ENCODE measurements at regions not wholly inside any gene's neighbourhood (a gene's known extent, or its start where the extent isn't known, plus 50 kb on each side); places are given as distances from the start of the nearest gene placed in this dataset.

DNA sequence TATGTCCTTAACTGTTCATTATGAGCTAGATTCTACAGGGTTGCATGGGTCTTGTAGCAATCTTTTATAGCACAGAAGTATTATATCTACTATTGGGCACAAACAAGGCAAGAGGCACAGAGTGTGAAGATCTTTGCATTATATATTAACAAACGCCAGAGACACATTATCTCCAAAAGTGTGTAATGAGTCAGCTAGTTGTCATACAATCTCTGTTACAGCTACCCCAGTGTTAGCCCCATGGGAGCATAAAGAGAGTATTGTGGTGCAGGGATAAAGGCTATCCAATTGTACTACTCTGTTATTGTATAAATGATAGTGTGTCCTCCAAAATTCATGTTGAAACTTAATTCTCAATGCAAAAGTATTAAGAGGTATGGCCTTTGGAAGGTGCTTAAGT is 148.4 kb upstream of the RIMS1 start:
- TF ChIP-seq, protein P1, sequence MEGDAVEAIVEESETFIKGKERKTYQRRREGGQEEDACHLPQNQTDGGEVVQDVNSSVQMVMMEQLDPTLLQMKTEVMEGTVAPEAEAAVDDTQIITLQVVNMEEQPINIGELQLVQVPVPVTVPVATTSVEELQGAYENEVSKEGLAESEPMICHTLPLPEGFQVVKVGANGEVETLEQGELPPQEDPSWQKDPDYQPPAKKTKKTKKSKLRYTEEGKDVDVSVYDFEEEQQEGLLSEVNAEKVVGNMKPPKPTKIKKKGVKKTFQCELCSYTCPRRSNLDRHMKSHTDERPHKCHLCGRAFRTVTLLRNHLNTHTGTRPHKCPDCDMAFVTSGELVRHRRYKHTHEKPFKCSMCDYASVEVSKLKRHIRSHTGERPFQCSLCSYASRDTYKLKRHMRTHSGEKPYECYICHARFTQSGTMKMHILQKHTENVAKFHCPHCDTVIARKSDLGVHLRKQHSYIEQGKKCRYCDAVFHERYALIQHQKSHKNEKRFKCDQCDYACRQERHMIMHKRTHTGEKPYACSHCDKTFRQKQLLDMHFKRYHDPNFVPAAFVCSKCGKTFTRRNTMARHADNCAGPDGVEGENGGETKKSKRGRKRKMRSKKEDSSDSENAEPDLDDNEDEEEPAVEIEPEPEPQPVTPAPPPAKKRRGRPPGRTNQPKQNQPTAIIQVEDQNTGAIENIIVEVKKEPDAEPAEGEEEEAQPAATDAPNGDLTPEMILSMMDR (IDR thresholded peaks at IDR 0.05; ENCODE audit: low read depth, low read length, poor library complexity, severe bottlenecking): no peak
- no peak for TF ChIP-seq EZH2phosphoT487 (IDR thresholded peaks at IDR 0.05; ENCODE audit: borderline replicate concordance, low read length)

Measured in DOHH2 (cell line).